Stomach (tissue), 4 donors: ENCODE measurements at regions not wholly inside any gene's neighbourhood (a gene's known extent, or its start where the extent isn't known, plus 50 kb on each side); places are given as distances from the start of the nearest gene placed in this dataset.

Source experiments
- CTCF ChIP-seq, 7 experiments: fragments of 450-650 bp in 4 of 7; fragments of 200-600 bp in 3 of 7; sonication (generic) in 3 of 7; IDR thresholded peaks; one replicate each; pipeline ENCODE4 v1.5.1; 2016 to 2019; ENCODE audit warnings: antibody characterized with exemption in 7 of 7, control low read depth in 2 of 7, mild to moderate bottlenecking in 1 of 7
- EP300 ChIP-seq: sonication (generic); formaldehyde crosslinking; IDR thresholded peaks from one replicate; pipeline ENCODE4 v1.6.1; 2017; ENCODE audit warnings: antibody characterized with exemption

GRCh38 chr7:3143869-3144775 is 100.5 kb upstream of the CARD11 start:
- no peak for TF ChIP-seq CTCF (IDR thresholded peaks at IDR 0.05)
- no peak for TF ChIP-seq EP300
